GM23248 (cell line): ENCODE measurements at regions not wholly inside any gene's neighbourhood (a gene's known extent, or its start where the extent isn't known, plus 50 kb on each side); places are given as distances from the start of the nearest gene placed in this dataset.

Experiments
- DNase-seq: peaks from one replicate; pipeline ENCODE4 v3.0.0-alpha.2; 2015
- H2AFZ ChIP-seq: fragments of 200-600 bp; sonication (generic); 2 replicates; pipeline ENCODE4 v1.6.1; 2016; ENCODE audit warnings: antibody characterized with exemption
- H3F3A ChIP-seq: fragments of 200-600 bp; sonication (generic); 2 replicates; pipeline ENCODE4 v1.6.1; 2016; ENCODE audit warnings: mild to moderate bottlenecking, antibody characterized with exemption, mixed run types; ENCODE audit not compliant: insufficient read depth
- H3K27ac ChIP-seq: fragments of 200-600 bp; sonication (generic); 2 replicates; pipeline ENCODE4 v1.5.1; 2016; ENCODE audit warnings: mild to moderate bottlenecking
- H3K27me3 ChIP-seq: fragments of 200-600 bp; sonication (generic); replicated peaks from 2 replicates; pipeline ENCODE4 v1.6.1; 2016; ENCODE audit warnings: mild to moderate bottlenecking; ENCODE audit not compliant: insufficient read depth
- H3K36me3 ChIP-seq: fragments of 200-600 bp; sonication (generic); 2 replicates; pipeline ENCODE4 v1.6.1; 2016; ENCODE audit warnings: low read depth, mild to moderate bottlenecking
- H3K4me1 ChIP-seq: fragments of 200-600 bp; sonication (generic); 2 replicates; pipeline ENCODE4 v1.6.1; 2016; ENCODE audit warnings: mild to moderate bottlenecking; ENCODE audit not compliant: insufficient read depth
- H3K4me2 ChIP-seq: fragments of 200-600 bp; sonication (generic); one replicate; pipeline ENCODE4 v1.6.1; 2016; ENCODE audit warnings: mild to moderate bottlenecking; ENCODE audit not compliant: unreplicated experiment
- H3K4me3 ChIP-seq: fragments of 200-600 bp; sonication (generic); 2 replicates; pipeline ENCODE4 v1.5.1; 2016; ENCODE audit warnings: mild to moderate bottlenecking
- H3K79me2 ChIP-seq: fragments of 200-600 bp; sonication (generic); 2 replicates; pipeline ENCODE4 v1.6.1; 2016; ENCODE audit warnings: mild to moderate bottlenecking; ENCODE audit not compliant: insufficient read depth
- H3K9ac ChIP-seq: fragments of 200-600 bp; sonication (generic); 2 replicates; pipeline ENCODE4 v1.6.1; 2016; ENCODE audit warnings: mild to moderate bottlenecking
- H3K9me2 ChIP-seq: fragments of 200-600 bp; sonication (generic); 2 replicates; pipeline ENCODE4 v1.6.1; 2016; ENCODE audit warnings: mixed run types, mild to moderate bottlenecking, moderate library complexity; ENCODE audit not compliant: insufficient read depth
- H3K9me3 ChIP-seq: fragments of 200-600 bp; sonication (generic); one replicate; pipeline ENCODE4 v1.6.1; 2017; ENCODE audit warnings: low read depth
- H4K20me1 ChIP-seq: fragments of 200-600 bp; sonication (generic); 2 replicates; pipeline ENCODE4 v1.6.0; 2016; ENCODE audit not compliant: insufficient read depth
- EZH2 ChIP-seq: fragments of 200-600 bp; sonication (generic); IDR thresholded peaks from 2 replicates; pipeline ENCODE4 v1.6.1; 2018; ENCODE audit warnings: antibody characterized with exemption, mild to moderate bottlenecking; ENCODE audit not compliant: insufficient read depth, poor library complexity, severe bottlenecking
- EZH2phosphoT487 ChIP-seq: fragments of 200-600 bp; sonication (generic); IDR thresholded peaks from 2 replicates; pipeline ENCODE4 v1.6.1; 2018; ENCODE audit warnings: antibody characterized with exemption, moderate library complexity, mild to moderate bottlenecking, low read depth; ENCODE audit not compliant: insufficient read depth
- WGBS, 2 experiments: methylation state at CpG; one replicate each; pipeline ENCODE4 v1.1.6; 2015 to 2017; ENCODE audit warnings: low lambda C conversion rate in 2 of 2, low coverage in 1 of 2; ENCODE audit errors: missing lambda C conversion rate in 2 of 2; 5-methylcytosine and 5-hydroxymethylcytosine counted together
- in situ Hi-C: fragments of 300-500 bp; cut with MboI; formaldehyde crosslinking; loops from 2 replicates; pipeline ENCODE4 v1.15.0; 2020

- in situ Hi-C loops: no loop called here
- 13 to 14% methylated on average over 13 of the region's 13 CpGs for WGBS, 2 experiments
- H3K27ac ChIP-seq: no peak overlapping the region
Measured at GRCh38 chr10:45179691-45180090, 135.7 kb downstream of the OR13A1 start.

DNA sequence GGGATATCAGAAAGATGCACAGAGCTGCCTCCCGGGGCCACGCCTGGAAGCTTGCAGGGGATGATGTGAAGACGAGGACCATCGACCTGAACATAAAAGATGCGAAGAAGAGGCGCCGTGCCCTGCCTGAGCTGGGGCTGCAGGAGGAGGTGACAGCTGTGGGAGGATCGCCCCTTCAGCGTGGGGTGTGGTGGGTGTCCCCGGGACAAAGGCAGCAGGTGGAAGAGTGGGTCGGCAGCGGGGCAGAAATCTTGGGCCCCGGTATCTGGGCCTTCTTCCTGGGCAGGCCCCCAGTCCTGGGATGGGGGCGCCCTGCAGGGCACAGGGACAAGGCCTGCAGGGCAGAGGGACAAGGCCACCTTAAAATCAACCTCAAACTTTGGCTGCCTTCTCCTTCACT lies 134.9 kb downstream of the OR13A1 start:
- Histone ChIP-seq H3K9me2 (no peaks in the 10 kb centered on the region), H3K4me2 (no peak overlapping the region), H3K27ac (no peak overlapping the region), H3K4me3 (no peak overlapping the region), H4K20me1 (no peaks in the 10 kb centered on the region), H3F3A (no peaks in the 10 kb centered on the region), H3K4me1 (no peaks in the 10 kb centered on the region), H3K27me3 (peaks cover 3% of the 10 kb centered on the region; the same call in 1 of the 2 replicates), H3K79me2 (no peaks in the 10 kb centered on the region), H2AFZ (no peak overlapping the region), H3K9me3 (no peaks in the 10 kb centered on the region), H3K9ac (no peak overlapping the region), H3K36me3 (no peaks in the 10 kb centered on the region)
- 85 to 88% methylated on average over 14 of the region's 14 CpGs for WGBS, 2 experiments
- DNase-seq: no peak
- in situ Hi-C loops: no loop called here
- TF ChIP-seq EZH2: no peak
- TF ChIP-seq EZH2phosphoT487: no peak

More at GRCh38 chr10:45179691-45180090, 135.7 kb downstream of the OR13A1 start:
- no peak overlapping the region for H3K4me2 ChIP-seq
- no peaks in the 10 kb centered on the region for H3K4me1 ChIP-seq
- H3K27me3 ChIP-seq: peaks cover 3% of the 10 kb centered on the region; the same call in 1 of the 2 replicates
- peak overlapping the region; percentile 58; the same call in 1 of the 2 replicates for H2AFZ ChIP-seq
- no peak overlapping the region for H3K9ac ChIP-seq
- H3F3A ChIP-seq: no peaks in the 10 kb centered on the region
- H4K20me1 ChIP-seq: no peaks in the 10 kb centered on the region
- H3K9me2 ChIP-seq: no peaks in the 10 kb centered on the region
- TF ChIP-seq EZH2: no peak
- no peak for TF ChIP-seq EZH2phosphoT487
- peak; percentile 24 for DNase-seq
- H3K79me2 ChIP-seq: no peaks in the 10 kb centered on the region
- H3K9me3 ChIP-seq: no peaks in the 10 kb centered on the region
- no peaks in the 10 kb centered on the region for H3K36me3 ChIP-seq
- H3K4me3 ChIP-seq: no peak overlapping the region

DNA sequence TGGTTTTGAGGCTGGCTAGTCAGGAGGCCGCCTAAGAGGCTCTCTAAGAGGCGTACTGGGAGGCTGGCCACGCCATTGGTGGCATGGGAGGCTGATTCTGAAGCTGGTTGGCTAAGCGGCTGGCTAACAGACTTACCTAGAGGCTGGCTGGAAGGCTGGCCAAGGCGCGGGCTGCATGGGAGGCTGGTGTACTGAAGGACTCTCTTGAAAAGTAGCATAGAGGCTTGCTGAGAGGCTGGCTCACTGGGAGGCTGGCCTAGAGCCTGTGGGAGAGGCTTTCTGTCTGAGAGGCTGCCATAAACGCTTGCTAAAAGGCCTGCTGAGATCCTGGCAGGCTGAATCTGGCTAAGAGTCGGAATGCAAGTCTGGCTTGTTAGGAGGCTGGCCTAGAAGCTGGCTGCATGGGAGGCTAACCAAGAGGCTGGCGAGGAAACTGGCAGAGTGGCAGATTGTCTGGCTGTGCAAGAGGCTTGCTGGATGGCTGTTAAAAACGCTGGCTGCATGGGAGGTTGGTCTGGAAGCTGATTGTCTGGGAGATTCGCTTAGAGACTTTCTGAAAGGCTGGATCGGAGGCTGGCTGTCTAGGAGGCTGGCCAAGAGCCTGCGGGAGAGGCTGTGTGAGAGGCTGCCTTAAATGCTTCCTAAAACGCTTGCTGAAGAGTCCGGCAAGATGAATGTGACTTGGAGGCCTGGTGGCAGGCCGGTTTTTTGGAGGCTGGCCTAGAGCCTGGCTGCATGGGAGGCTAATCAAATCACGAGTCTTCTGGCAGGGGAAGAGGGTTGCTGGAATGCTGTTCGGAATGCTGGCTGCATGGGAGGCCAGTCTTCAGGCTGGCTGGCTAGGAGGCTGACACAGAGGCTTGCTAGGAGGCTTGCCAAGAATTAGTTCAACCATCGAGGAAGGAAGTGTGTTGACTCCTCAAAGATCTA lies 134.2 kb downstream of the OR13A1 start:
- H3K36me3 ChIP-seq: no peaks in the 10 kb centered on the region

DNA sequence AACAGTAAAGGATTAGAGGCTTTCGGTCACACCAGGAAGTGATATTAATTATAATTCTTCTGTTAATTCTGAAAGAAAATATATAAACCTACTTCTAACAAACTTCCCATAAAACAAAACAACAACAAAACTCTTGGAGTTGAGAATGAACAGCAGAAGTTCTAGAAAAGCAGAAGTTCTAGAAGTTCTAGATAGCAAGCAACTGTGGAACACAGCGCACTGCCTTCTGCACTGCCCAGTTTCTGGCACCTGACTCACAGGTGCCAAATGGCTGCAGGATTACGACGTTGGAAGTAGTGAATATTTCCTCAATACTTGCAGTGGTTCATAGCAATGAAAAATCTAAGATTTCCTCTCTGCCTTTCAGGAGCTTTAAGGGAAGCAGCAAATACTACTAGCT lies 132.2 kb downstream of the OR13A1 start:
- no peak overlapping the region for H3K27ac ChIP-seq
- no peaks in the 10 kb centered on the region for H3K9me3 ChIP-seq

More for the DNA sequence above, 134.2 kb downstream of the OR13A1 start:
- no peaks in the 10 kb centered on the region for H3K9me3 ChIP-seq
- no peaks in the 10 kb centered on the region for H4K20me1 ChIP-seq
- 33 to 34% methylated on average over 19 of the region's 19 CpGs for WGBS, 2 experiments
- no peaks in the 10 kb centered on the region for H3K4me1 ChIP-seq
- in situ Hi-C loops: no loop called here
- H3F3A ChIP-seq: no peaks in the 10 kb centered on the region
- no peaks in the 10 kb centered on the region for H3K79me2 ChIP-seq
- no peaks in the 10 kb centered on the region for H3K9me2 ChIP-seq
- H3K27ac ChIP-seq: no peak overlapping the region
- H3K27me3 ChIP-seq: peaks cover 3% of the 10 kb centered on the region; the same call in 1 of the 2 replicates
- H2AFZ ChIP-seq: 0 out of 2 replicates have a peak overlapping the region, but pooled peaks have one; percentile 22
- H3K4me3 ChIP-seq: no peak overlapping the region
- peak; percentile 38 for DNase-seq
- TF ChIP-seq EZH2 (no peak), EZH2phosphoT487 (no peak)
- H3K9ac ChIP-seq: no peak overlapping the region
- no peak overlapping the region for H3K4me2 ChIP-seq

More for the DNA sequence above, 132.2 kb downstream of the OR13A1 start:
- Histone ChIP-seq H3K4me3 (no peak overlapping the region), H3K9me2 (no peaks in the 10 kb centered on the region), H3K9ac (no peak overlapping the region), H2AFZ (no peak overlapping the region), H3K79me2 (no peaks in the 10 kb centered on the region), H3F3A (no peaks in the 10 kb centered on the region), H3K36me3 (no peaks in the 10 kb centered on the region), H3K4me1 (no peaks in the 10 kb centered on the region), H3K27me3 (peaks cover 3% of the 10 kb centered on the region; the same call in 1 of the 2 replicates), H4K20me1 (no peaks in the 10 kb centered on the region), H3K4me2 (no peak overlapping the region)
- 69 to 70% methylated on average over 4 of the region's 4 CpGs for WGBS, 2 experiments
- in situ Hi-C loops: no loop called here
- DNase-seq: no peak
- TF ChIP-seq EZH2 (no peak), EZH2phosphoT487 (no peak)
